T-helper 2 cell treated with Interferon-gamma antibody and Interleukin-4, amounts not matched to agents 100 ng/mL and 5 ng/mL, for 36 hours (primary cell): ENCODE measurements at regions not wholly inside any gene's neighbourhood (a gene's known extent, or its start where the extent isn't known, plus 50 kb on each side); places are given as distances from the start of the nearest gene placed in this dataset.

Source experiments
- intact Hi-C: fragments of 100-400 bp; cut with micrococcal nuclease; formaldehyde crosslinking; loops from one replicate; pipeline ENCODE4 v1.15.1; 2023

DNA sequence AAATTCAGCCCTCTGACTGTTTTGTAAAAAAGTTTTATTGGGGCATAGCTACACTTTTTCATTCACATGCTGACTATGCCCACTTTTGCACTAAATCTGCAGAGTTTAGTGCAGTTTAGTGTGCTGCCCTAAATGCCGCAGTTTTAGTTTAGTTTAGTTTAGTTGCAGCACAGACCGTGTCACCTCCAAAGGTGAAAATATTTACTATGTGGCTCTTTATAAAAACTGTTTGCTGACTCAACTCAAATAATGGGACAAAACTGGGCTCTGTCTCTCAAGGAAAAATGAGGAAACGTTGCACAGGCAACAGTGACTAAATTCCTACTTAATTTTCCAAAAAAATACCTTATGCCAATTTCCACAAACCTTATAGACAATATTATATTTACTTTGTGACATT lies 314.2 kb downstream of the C4orf33 start:
- intact Hi-C loops: no loop called here

DNA sequence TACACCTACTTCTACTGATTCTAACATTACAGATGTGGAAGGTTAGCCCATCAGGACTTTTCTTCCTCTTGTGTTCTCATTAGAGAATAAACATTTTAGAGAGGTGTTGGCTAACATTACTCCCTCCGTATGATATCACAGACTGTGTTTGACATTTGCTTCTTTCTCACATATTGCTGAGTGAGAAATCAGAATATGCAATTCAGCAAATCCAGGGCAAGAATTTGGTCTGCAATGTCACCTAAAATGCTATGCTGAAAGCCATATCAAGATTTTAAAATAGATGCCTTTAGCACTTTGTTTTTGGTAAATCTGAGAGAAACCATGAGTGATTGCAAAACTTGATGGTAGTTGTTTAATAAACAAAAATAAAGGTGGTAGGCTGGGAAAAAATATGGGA lies 319.1 kb downstream of the C4orf33 start:
- intact Hi-C loops: no loop called here

DNA sequence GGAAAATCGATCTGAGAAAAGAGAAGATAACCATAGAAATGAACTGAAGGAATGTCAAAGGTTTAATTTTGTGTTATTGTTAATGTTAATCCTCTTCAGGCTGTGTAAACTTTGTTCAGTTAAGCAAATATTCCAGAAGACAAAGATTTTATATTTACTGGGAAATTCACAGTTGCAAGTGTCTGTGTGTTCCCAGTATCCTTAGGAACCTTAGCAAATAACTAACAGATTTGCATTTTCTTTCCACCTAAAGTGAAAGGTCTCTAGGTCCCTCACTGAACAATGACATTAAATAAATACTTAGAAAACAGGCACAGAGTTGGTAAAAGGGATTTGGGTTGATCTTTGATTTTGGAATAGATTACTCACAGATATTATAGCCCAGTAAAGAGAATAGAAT lies 324.7 kb downstream of the C4orf33 start:
- intact Hi-C loops: no loop called here

DNA sequence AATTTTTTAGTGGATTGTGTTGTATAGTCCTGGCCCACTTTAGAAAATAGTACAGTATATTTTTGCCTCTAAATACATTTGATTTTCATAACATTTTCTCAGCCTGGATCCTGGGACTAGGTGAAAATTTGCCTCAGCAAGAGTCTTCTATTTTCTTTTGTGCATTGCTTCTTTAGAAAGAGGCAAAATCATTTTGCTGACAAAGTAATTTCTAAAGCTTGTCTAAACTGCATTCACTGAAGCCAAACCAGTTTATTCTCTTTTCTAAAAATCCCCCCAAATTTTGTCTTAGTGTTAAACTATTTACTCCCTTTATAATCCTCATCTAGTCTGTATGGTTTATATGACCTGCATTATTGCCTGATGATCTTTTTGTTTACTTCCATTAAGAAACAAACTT lies 326.3 kb downstream of the C4orf33 start:
- intact Hi-C loops: no loop called here

DNA sequence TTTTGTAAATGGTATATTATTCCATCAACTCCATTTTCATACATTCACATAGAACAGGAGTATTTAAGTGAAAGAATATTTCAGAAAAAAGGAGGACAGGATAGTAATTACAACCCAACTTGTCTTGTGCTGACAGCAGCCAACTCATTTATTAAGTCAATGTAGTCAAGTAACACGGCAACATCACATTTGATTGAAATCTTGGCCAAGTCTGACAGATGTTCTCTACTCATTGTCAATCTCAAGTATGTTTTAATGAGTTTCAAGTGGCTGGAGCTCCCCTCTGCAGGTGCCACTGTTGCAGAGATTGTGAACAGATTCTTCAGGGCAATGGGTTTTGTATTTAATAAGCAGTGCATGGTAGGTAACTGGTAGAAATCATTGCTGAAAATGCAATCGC lies 332.5 kb downstream of the C4orf33 start:
- intact Hi-C loops: no loop called here

DNA sequence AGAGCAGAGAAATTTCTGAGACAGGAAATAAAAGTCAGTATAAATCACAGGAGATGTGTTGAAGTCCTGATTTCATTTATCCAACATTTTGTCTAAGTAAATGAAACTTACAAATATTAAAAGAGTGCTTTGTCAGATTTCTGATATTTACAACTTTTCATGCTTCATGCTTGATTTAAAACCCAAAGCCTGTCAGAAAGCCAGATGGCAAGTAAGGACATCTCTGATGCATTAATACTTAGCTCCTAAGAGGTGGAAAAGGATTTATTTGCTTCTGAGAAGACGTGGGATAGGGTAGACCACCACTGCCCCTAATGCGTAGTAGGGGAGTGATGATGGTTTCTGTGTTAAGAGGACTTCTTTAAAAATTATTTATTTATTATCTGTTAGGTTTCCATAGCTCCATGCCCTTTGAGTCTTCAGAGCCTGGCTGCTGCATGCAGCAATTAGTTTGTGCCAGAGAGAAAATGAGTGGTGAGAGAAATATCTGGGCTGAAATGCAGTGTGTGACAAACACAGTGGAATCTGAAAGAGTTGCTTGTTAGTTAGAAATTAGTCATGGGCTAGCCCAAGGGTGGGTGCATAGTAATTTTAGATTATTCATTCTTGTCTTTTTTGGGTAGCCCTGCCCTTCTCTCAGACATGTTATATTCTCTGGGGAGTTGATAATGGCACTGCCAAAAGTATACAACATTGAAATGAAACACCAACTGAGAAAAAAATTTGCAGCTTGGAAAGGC lies 333.8 kb downstream of the C4orf33 start:
- intact Hi-C loops: no loop called here

DNA sequence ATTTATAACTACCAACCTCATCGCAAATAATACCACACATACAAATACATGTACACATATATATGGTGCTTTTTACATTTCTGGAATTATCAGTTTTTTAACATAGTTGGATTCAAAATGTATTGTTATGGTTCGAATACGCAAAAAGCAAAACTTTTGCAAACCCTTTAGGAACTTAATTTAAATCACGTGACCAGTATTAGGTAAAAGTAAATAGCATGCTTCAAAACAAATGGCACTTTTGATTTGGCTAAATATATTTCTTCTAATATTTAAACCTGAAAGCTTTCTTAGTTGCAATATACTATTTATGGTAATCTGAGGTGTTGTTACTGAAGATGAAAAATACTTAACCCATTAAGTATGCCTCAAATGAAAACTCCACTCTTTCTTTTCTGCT lies 341.4 kb downstream of the C4orf33 start:
- intact Hi-C loops: no loop called here

DNA sequence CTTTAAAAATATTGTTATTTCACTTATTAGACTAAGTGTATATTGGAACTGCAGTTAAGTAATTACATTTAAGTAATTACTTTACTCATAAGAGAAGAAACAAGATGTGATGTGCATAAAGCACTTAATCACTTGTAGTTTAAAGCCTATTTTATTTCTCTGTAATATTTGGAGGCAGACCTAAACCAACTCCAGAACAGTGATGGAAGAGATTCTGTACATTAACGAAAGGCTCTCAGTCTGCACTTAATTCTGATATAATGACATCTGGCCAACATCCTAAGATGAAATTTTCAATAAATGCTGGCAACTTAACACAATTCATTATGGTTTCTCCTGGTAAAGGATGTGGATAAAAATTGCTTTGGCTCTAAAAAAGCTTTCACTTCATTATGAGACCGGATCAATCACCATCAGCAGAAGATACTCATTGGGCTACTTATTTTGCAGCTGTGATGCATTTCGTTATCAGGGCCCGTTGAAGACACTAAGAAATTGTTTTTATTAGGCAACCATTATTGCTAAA lies 342.6 kb downstream of the C4orf33 start:
- intact Hi-C loops: no loop called here

DNA sequence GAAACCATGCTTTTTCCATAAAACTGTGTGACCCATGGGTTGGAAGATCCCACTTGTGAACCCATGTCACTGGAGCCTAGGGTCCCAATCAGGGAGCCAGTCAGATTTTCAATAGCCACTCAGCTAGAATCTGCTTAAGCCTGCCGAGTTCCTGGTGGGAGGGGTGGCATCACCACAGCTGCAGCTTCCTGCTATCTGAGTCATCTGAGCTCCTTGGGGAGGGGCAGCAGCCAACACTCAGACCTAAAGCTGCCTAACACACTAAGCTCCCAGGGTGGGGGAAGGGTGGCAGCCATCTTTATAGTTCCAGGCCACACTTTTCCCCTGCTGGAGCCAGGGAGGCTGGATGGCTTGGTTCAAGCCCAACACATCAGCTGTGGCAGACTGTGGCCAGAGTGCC lies 350.1 kb downstream of the C4orf33 start:
- intact Hi-C loops: no loop called here

DNA sequence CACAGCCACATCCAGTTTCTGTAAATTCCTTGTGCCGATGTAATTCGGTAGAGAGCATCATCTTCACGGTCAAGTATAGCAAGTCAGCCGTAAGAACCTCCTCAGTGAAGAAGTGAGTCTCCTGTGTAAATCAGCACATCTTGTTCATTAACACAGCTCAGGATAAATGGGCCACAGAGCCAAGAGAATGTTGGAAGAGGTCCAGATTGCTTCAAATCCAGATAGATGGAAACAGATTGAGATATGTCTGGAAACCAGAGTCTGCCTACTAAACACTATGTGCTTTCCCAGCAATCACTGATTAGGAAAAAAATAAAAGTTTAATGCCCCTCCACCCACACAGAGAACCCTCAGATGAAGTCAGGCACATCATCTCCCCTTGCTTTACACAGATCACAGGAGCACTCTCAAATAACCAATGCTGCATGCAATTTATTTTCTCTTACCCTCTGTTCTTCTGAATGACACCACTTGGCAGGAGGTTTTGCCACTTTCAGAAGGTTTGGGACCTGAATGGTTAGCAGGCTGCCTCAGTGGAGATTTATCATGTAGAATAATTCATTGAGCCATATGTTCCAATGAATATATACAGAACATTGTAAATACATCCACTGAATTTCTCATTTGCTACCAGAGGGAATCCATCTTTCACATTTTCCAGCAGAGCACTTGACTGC lies 357.7 kb downstream of the C4orf33 start:
- intact Hi-C loops: no loop called here

DNA sequence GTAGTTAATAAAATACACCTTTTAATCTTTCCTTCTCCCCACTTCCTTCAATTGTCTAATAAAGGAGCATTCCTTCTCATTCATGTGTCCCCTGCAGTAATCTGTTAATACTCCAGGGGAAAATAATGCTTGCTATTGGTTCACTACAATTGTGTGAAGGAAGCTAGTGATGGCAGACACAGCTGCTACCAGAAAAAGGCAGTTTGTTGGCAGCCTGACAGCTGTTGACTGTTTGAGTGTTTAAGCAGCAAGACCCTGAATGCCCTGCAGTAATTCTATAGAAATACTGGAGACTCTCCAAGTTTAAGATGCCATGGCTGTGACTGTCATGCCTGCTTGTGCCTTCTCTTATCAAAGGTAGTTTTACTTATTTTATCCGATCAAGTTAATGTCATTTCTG lies 359.5 kb downstream of the C4orf33 start:
- intact Hi-C loops: no loop called here

DNA sequence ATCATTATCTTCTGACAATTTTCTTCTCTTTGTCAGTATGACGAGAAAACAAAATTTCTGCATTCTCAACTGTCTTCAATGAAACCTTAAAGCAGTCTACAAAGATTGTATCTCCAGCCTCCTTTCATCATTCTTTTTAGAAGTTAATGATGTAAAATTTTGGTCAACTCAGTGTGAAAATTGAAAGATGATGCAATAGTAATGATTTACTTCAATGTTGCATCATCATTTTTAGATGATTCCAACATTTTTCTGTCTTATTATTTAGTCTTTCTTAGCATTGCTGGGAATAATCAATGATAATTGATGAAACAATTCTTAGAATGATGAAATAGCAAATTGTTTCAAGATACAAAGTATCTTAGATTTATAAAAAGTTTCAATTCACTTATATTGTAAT lies 372.7 kb downstream of the C4orf33 start:
- intact Hi-C loops: no loop called here

DNA sequence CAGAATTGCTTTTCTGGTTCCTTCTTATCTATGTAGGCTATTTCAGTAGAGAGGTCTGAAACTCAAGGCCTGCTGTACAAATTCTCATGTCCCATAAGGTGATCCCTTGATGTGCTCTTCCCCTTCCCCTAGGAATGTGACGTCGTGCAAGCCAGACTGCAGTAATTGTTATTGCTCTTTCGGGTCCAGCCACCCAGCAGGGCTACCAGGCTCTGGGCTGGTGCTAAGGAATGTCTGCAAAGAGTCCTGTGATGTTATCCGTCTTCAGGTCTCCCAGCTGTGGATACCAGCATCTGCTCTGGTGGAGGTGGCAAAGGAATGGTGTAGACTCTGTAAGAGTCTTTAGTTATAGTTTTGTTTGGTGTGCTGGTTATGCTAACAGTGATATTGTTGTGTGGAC lies 378.7 kb downstream of the C4orf33 start:
- intact Hi-C loops: no loop called here

DNA sequence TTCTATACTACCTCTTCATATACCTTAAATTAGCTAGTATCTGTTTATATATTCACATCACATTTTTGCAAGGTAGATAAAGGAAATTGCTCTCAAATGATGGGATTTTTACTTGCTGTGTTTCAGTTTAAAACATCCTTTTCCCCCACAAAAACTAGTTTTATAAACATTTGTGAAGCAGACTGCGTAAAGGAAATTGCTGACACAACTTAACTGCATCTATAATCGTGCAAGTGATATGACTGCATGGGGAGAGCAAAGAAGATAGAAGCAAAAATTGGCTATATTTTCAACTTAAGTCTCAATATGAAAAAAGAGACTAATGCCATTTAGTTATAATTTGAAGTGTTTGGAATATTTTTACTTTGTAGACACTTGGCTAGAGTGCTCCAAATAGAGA lies 385.2 kb downstream of the C4orf33 start:
- intact Hi-C loops: no loop called here

DNA sequence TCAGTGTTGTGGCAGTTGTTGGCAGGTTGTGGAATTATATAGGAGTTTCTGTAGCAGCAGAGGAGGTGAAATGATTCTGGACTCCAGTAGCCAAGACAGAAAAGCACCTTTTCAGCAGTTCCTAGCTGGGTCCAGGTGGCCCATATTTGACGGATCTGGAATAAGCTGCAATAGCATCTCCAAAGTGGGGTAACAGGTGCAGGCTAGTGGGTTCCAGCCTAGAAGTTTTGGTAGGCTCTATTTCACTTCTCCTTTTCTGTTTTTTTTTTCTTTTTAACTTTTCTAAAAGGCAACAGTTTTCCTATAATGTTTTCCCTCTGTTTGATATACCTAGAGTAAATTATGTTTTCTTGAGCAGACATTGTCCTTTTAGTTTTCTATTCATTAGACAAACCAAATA lies 392.5 kb downstream of the C4orf33 start:
- intact Hi-C loops: no loop called here

DNA sequence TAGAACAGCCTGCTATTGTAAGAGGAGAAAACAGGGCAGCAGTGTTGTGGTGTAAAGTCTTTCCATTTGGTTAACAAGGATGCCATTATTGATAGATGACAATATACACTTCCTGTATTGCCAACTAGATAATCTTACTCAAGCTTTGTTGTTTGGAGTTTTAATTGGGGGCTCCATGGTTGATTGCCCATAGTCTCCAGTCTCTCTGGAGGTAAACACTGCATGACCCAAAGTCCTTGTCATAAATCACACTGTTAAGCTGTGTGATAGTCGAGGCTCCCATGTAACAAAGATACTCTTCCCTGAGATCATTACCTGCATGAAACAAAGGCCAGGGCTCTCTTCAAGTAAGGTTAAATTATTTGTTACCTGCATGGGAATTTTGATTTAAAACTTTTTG lies 394.6 kb downstream of the C4orf33 start:
- intact Hi-C loops: no loop called here

DNA sequence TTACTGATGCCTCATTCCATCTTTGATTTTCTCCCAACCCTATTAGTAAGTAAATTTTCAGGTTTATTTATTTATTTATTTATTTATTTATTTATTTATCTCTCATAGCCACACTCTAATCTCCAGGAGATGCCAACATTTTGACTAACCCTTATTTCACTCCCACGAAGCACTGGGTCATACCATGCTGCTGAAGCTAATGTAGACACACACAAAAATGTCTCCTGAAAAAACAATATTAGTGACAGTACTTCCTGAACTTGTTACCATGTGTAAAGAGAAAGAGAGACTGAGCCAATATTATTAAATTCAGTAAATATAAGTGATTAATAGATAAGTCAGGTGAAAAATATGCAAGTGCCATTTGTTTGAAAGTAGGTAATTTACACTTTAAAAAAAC lies 402.7 kb downstream of the C4orf33 start:
- intact Hi-C loops: no loop called here

DNA sequence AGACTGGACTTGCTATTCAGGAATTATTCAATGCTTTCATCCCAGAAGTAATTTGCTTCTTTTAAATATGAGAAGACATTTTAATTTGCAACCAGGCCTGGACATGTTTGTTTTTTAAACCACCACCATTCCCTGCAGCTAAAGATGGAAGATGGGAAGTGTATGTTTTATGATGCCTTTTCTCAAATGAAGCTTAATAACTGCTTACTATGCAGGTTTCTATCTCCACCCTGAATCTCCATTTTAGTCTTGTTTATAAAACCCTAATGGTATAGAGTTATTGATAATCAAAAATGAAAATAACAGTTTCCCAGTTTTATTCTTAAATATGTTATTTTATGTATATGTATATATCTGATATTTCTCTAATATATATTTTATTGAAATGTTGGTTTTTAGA lies 418.9 kb downstream of the C4orf33 start:
- intact Hi-C loops: no loop called here

DNA sequence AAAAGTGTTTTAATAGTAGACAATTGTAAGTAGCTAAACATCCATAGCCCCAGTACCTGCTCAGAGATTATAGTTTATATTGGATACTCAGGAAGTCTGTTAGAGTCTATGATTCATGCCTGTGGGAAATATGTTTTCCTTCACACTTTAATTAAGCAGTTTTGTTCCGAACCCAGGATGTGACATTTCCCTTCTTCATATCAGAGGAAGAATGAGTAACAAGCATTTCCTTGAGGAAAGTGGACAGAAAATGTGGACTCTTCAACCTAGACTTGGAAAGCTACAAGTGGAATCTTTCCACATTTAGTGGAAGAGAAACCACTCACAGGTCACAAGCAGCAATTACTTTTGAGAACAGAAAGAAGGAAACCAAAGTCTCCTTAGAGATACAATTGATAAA lies 419.4 kb downstream of the C4orf33 start:
- intact Hi-C loops: no loop called here

DNA sequence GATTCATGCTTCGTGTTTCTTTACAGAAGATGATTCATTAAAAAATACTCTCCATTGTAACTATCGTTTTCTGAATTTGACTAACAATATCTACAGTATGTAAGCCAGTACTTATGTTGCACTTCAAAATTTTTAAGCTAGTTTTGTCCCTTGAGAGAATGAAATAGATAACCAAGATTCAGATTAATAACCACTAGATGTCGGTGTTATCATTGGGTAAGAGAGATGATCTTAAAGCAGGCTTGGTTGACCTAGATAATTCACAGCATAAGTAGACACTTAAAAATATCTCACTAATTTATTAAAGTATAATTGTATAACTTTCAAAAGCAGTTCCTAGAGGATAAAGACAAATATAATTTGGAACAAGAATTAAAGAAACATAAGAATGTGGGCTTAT lies 430.9 kb downstream of the C4orf33 start:
- intact Hi-C loops: loop anchor here (1.0 kb wide), 1 partner anchor 114 kb away; no protein-coding TSS in a partner anchor

DNA sequence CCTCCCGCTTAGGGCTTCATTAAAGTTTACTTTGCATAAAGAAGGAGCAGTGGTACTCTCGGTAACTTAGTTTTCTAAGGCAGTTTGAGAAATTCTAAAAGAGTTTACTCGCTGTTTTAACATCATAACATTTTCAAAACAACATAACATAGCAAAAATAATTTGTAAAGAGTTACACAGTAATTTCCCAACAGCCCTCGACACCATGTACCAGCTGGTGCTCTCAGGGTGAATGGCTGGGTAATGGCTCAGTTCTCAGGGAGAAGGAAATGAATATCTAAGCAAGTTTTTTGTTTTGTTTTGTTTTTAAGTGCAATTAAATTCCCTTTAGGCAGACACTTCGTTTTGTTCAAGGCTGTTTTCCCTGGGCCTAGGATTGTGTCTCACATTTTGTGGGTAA lies 435.3 kb downstream of the C4orf33 start:
- intact Hi-C loops: no loop called here

DNA sequence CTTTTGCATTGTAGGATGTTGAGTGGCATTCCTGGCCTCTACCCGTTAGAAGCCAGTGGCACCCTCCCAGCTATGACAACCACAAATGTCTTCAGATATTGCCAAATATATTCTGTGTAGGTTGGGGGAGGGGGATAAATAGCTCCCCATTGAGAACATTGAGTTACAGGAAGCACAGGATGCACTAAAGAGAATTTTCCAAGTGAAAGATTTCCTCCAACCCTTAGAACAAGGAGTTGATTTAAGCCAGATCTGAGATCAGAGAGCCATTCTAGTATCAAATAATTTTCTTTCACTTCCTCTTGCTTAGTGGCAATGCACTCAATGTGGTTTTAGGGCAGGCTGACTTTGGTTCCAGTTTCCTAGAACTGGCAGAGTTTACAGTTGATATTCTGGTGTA lies 436.6 kb downstream of the C4orf33 start:
- intact Hi-C loops: no loop called here

DNA sequence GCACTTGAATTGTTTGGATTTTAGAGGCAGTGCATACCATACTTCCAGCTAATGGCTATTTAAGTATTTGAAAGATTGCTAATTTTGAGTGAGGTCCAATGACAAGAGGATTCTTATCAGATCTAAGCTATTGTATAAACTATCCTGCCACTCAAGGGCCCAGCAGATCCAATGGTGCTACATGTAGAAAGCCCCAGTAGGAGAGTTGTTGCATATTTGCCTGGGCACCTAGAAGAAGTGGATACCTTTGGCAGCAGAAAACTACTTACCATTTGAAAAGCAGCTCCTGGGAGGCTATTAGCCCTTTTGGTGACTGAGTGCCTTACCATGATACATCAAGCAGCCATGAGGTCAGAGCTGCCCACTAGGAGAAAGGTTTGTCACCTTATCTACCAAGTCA lies 447.3 kb downstream of the C4orf33 start:
- intact Hi-C loops: no loop called here
